Muscle of back (tissue), 3 donors: ENCODE measurements at regions not wholly inside any gene's neighbourhood (a gene's known extent, or its start where the extent isn't known, plus 50 kb on each side); places are given as distances from the start of the nearest gene placed in this dataset.

Experiments used
- DNase-seq, 3 donors: peaks; one replicate each; pipeline versions ENCODE4 v3.0.0 to v3.0.0-alpha.2; 2013

GRCh38 chr3:70840106-70840870 is 527.9 kb upstream of the MDFIC2 start:
- no peak for DNase-seq

GRCh38 chr3:70833239-70833960 is 521.0 kb upstream of the MDFIC2 start:
- no peak for DNase-seq

- DNase-seq = peak in 1 of 3 donors; percentile 71
These were observed 520.4 kb upstream of the MDFIC2 start for GRCh38 chr3:70832834-70833205.

GRCh38 chr3:70832089-70832833 is 519.8 kb upstream of the MDFIC2 start:
- peak; percentile 48 to 81 (median 59) for DNase-seq

- peak in 1 of 3 donors; percentile 14 for DNase-seq
These were observed 516.7 kb upstream of the MDFIC2 start for GRCh38 chr3:70829092-70829491.

- peak in 2 of 3 donors; percentile 51 to 88 for DNase-seq
These were observed 512.3 kb upstream of the MDFIC2 start for GRCh38 chr3:70824773-70825172.

GRCh38 chr3:70824078-70824477 is 511.6 kb upstream of the MDFIC2 start:
- DNase-seq = peak in 1 of 3 donors; percentile 40

- no peak for DNase-seq
These were observed 511.2 kb upstream of the MDFIC2 start for GRCh38 chr3:70823622-70824021.

- DNase-seq = no peak
These were observed 510.2 kb upstream of the MDFIC2 start for GRCh38 chr3:70822669-70823068.

GRCh38 chr3:70821602-70822001 is 509.2 kb upstream of the MDFIC2 start:
- no peak for DNase-seq

- DNase-seq = no peak
These were observed 508.0 kb upstream of the MDFIC2 start for GRCh38 chr3:70820397-70820796.

GRCh38 chr3:70818145-70818544 is 505.7 kb upstream of the MDFIC2 start:
- DNase-seq = no peak

- no peak for DNase-seq
These were observed 503.9 kb upstream of the MDFIC2 start for GRCh38 chr3:70816346-70816745.

- DNase-seq = no peak
These were observed 503.4 kb upstream of the MDFIC2 start for GRCh38 chr3:70815817-70816216.

- DNase-seq = no peak
These were observed 500.9 kb upstream of the MDFIC2 start for GRCh38 chr3:70813311-70813710.

- peak; percentile 59 to 82 (median 63) for DNase-seq
These were observed 499.4 kb upstream of the MDFIC2 start for GRCh38 chr3:70811880-70812279.

- no peak for DNase-seq
These were observed 496.4 kb upstream of the MDFIC2 start for GRCh38 chr3:70808881-70809280.

- no peak for DNase-seq
These were observed 494.1 kb upstream of the MDFIC2 start for GRCh38 chr3:70806556-70806955.

- DNase-seq = no peak
These were observed 493.6 kb upstream of the MDFIC2 start for GRCh38 chr3:70806021-70806420.

GRCh38 chr3:70805061-70805889 is 492.8 kb upstream of the MDFIC2 start:
- peak; percentile 58 to 82 (median 65) for DNase-seq

GRCh38 chr3:70803891-70804290 is 491.5 kb upstream of the MDFIC2 start:
- DNase-seq = no peak

GRCh38 chr3:70803319-70803718 is 490.9 kb upstream of the MDFIC2 start:
- no peak for DNase-seq
